Neuronal stem cell (in vitro differentiated cells): ENCODE measurements at regions not wholly inside any gene's neighbourhood (a gene's known extent, or its start where the extent isn't known, plus 50 kb on each side); places are given as distances from the start of the nearest gene placed in this dataset.
"Not testable (repeated sequence)": the region's sequence is repeated elsewhere in the genome, so short reads cannot be mapped to it uniquely, and the experiment has no call there.

Experiments used
- DNase-seq: peaks from one replicate; pipeline ENCODE4 v3.0.0-alpha.2; 2013; ENCODE audit warnings: low spot score
- H2AFZ ChIP-seq: one replicate; pipeline ENCODE4 v1.6.1; 2013; ENCODE audit warnings: mild to moderate bottlenecking, low read length, inconsistent platforms
- H2AK5ac ChIP-seq: 2 replicates; pipeline ENCODE4 v1.6.1; 2013; ENCODE audit warnings: low read depth, mild to moderate bottlenecking, inconsistent platforms, low read length, moderate library complexity, mixed read lengths
- H2BK120ac ChIP-seq: 2 replicates; pipeline ENCODE4 v1.6.1; 2013; ENCODE audit warnings: low read depth, mild to moderate bottlenecking, inconsistent platforms, low read length, moderate library complexity, mixed read lengths
- H2BK12ac ChIP-seq: one replicate; pipeline ENCODE4 v1.6.1; 2013; ENCODE audit warnings: low read length, inconsistent platforms
- H2BK15ac ChIP-seq: 2 replicates; pipeline ENCODE4 v1.6.1; 2013; ENCODE audit warnings: mild to moderate bottlenecking, low read length, inconsistent platforms, mixed read lengths
- H2BK5ac ChIP-seq: one replicate; pipeline ENCODE4 v1.6.1; 2013; ENCODE audit warnings: inconsistent platforms, mild to moderate bottlenecking, low read length, moderate library complexity
- H3K14ac ChIP-seq: one replicate; pipeline ENCODE4 v1.6.1; 2013; ENCODE audit warnings: low read length, inconsistent platforms
- H3K18ac ChIP-seq: 2 replicates; pipeline ENCODE4 v1.6.1; 2013; ENCODE audit warnings: low read length, inconsistent platforms
- H3K23ac ChIP-seq: 2 replicates; pipeline ENCODE4 v1.6.1; 2013; ENCODE audit warnings: low read depth, mild to moderate bottlenecking, mixed read lengths, low read length, inconsistent platforms; ENCODE audit not compliant: poor library complexity
- H3K27ac ChIP-seq: replicated peaks from 3 replicates; pipeline ENCODE4 v1.5.1; 2013; ENCODE audit warnings: low read length, inconsistent platforms
- H3K27me3 ChIP-seq, 3 experiments: 2 replicates each; pipeline ENCODE4 v1.6.1; 2013; ENCODE audit warnings: low read length in 3 of 3, mild to moderate bottlenecking in 2 of 3, inconsistent platforms in 1 of 3, low read depth in 1 of 3, mixed read lengths in 1 of 3, moderate library complexity in 1 of 3; ENCODE audit not compliant: control insufficient read depth in 3 of 3, insufficient read depth in 3 of 3
- H3K36me3 ChIP-seq, 2 donors: replicated peaks in 1 of 2; 2 replicates each; pipeline ENCODE4 v1.6.1; 2013; ENCODE audit warnings: low read length in 2 of 2; ENCODE audit not compliant: control insufficient read depth in 2 of 2, insufficient read depth in 2 of 2
- H3K4ac ChIP-seq: 2 replicates; pipeline ENCODE4 v1.6.1; 2013; ENCODE audit warnings: inconsistent platforms, mild to moderate bottlenecking, low read length, moderate library complexity
- H3K4me1 ChIP-seq, 2 donors: 1 replicate in 1 of 2; 2 replicates in 1 of 2; pipeline ENCODE4 v1.6.1; 2013; ENCODE audit warnings: low read length in 2 of 2, low read depth in 1 of 2; ENCODE audit not compliant: control insufficient read depth in 2 of 2, insufficient read depth in 1 of 2
- H3K4me2 ChIP-seq: one replicate; pipeline ENCODE4 v1.6.1; 2013; ENCODE audit warnings: mild to moderate bottlenecking, low read length, inconsistent platforms; ENCODE audit not compliant: insufficient read depth, poor library complexity, severe bottlenecking
- H3K4me3 ChIP-seq, 2 donors: 2 replicates each; pipeline ENCODE4 v1.5.1; 2013; ENCODE audit warnings: low read length in 2 of 2, mild to moderate bottlenecking in 2 of 2, inconsistent platforms in 1 of 2, moderate library complexity in 1 of 2
- H3K79me1 ChIP-seq: one replicate; pipeline ENCODE4 v1.6.1; 2013; ENCODE audit warnings: low read depth, mild to moderate bottlenecking, inconsistent platforms, low read length, moderate library complexity
- H3K9ac ChIP-seq: one replicate; pipeline ENCODE4 v1.6.1; 2013; ENCODE audit warnings: mild to moderate bottlenecking, low read depth, low read length, inconsistent platforms; ENCODE audit not compliant: poor library complexity
- H3K9me3 ChIP-seq, 2 donors: replicated peaks in 1 of 2; 2 replicates each; pipeline versions ENCODE3 to v1.6.1; 2013; ENCODE audit warnings: low read length in 2 of 2, mild to moderate bottlenecking in 2 of 2, inconsistent platforms in 1 of 2, low read depth in 1 of 2, mixed read lengths in 1 of 2, moderate library complexity in 1 of 2; ENCODE audit not compliant: control insufficient read depth in 2 of 2, insufficient read depth in 1 of 2
- H4K8ac ChIP-seq: one replicate; pipeline ENCODE4 v1.6.1; 2013; ENCODE audit warnings: low read depth, mild to moderate bottlenecking, inconsistent platforms, low read length, moderate library complexity
- H4K91ac ChIP-seq: one replicate; pipeline ENCODE4 v1.6.1; 2013; ENCODE audit warnings: low read length, low read depth, mild to moderate bottlenecking, inconsistent platforms; ENCODE audit not compliant: poor library complexity
- WGBS, 2 donors: extraction: QIAGEN DNeasy Blood & Tissue Kit; methylation state at CpG; one replicate each; pipeline ENCODE4 v1.1.7; 2013; ENCODE audit warnings: missing lambda C conversion rate in 2 of 2, mixed read lengths in 1 of 2; ENCODE audit not compliant: insufficient read length in 2 of 2, insufficient replicate concordance in 1 of 2; ENCODE audit errors: extremely low coverage in 2 of 2; 5-methylcytosine and 5-hydroxymethylcytosine counted together

- DNase-seq, H2BK15ac ChIP-seq, H2AK5ac ChIP-seq, H2BK5ac ChIP-seq, H3K36me3 ChIP-seq, H3K14ac ChIP-seq, H3K9me3 ChIP-seq, H4K8ac ChIP-seq, H3K23ac ChIP-seq, H3K79me1 ChIP-seq, H3K9ac ChIP-seq, H3K4me2 ChIP-seq, H3K27ac ChIP-seq, H2AFZ ChIP-seq, H3K27me3 ChIP-seq, H3K4me1 ChIP-seq, H4K91ac ChIP-seq, H3K4me3 ChIP-seq, H2BK12ac ChIP-seq, H2BK120ac ChIP-seq, H3K18ac ChIP-seq, H3K4ac ChIP-seq: not testable (repeated sequence)
- WGBS, 2 donors, result no CpG with 5 or more reads among the region's 3 CpGs
Observed at GRCh38 chr7:121526210-121526609, 130.1 kb upstream of the FAM3C start.

GRCh38 chr7:121525155-121525819, 129.2 kb upstream of the FAM3C start:
- Histone ChIP-seq H2BK120ac (no peak overlapping the region), H3K27ac (no peak overlapping the region)
- no CpG with 5 or more reads among the region's 4 CpGs for WGBS, 2 donors

GRCh38 chr7:121521711-121522400, 125.7 kb upstream of the FAM3C start:
- no peak overlapping the region for H2AFZ ChIP-seq
- no peak overlapping the region for H2BK12ac ChIP-seq
- H3K27me3 ChIP-seq, result no peaks in the 10 kb centered on the region
- DNase-seq, result no peak
- WGBS, 2 donors, result no CpG with 5 or more reads among the region's 3 CpGs
- no peaks in the 10 kb centered on the region for H3K36me3 ChIP-seq
- H3K4me1 ChIP-seq, result no peaks in the 10 kb centered on the region
- no peak overlapping the region for H4K8ac ChIP-seq
- H3K9me3 ChIP-seq, result no peaks in the 10 kb centered on the region
- H3K4ac ChIP-seq, result no peak overlapping the region
- H3K18ac ChIP-seq, result no peak overlapping the region
- H3K79me1 ChIP-seq, result no peaks in the 10 kb centered on the region
- H3K14ac ChIP-seq, result no peak overlapping the region
- H2BK120ac ChIP-seq, result no peak overlapping the region
- H4K91ac ChIP-seq, result no peak overlapping the region
- no peak overlapping the region for H2BK15ac ChIP-seq
- no peak overlapping the region for H3K4me2 ChIP-seq
- H3K4me3 ChIP-seq, result no peak overlapping the region
- no peak overlapping the region for H2AK5ac ChIP-seq
- no peak overlapping the region for H2BK5ac ChIP-seq
- no peak overlapping the region for H3K27ac ChIP-seq
- no peak overlapping the region for H3K23ac ChIP-seq
- H3K9ac ChIP-seq, result no peak overlapping the region

More at GRCh38 chr7:121525155-121525819, 129.2 kb upstream of the FAM3C start:
- H3K4me2 ChIP-seq, result no peak overlapping the region
- H3K14ac ChIP-seq, result no peak overlapping the region
- H4K8ac ChIP-seq, result no peak overlapping the region
- H2BK5ac ChIP-seq, result no peak overlapping the region
- no peak overlapping the region for H2AFZ ChIP-seq
- H3K23ac ChIP-seq, result no peak overlapping the region
- no peak overlapping the region for H3K4ac ChIP-seq
- H3K9me3 ChIP-seq, result no peaks in the 10 kb centered on the region
- no peak overlapping the region for H3K4me3 ChIP-seq
- H3K9ac ChIP-seq, result no peak overlapping the region
- no peaks in the 10 kb centered on the region for H3K36me3 ChIP-seq
- H3K79me1 ChIP-seq, result no peaks in the 10 kb centered on the region
- no peak overlapping the region for H4K91ac ChIP-seq
- no peaks in the 10 kb centered on the region for H3K27me3 ChIP-seq
- peaks cover 0 to 4% of the 10 kb centered on the region in 2 donors for H3K4me1 ChIP-seq
- no peak overlapping the region for H2BK15ac ChIP-seq
- no peak for DNase-seq
- H3K18ac ChIP-seq, result no peak overlapping the region
- no peak overlapping the region for H2BK12ac ChIP-seq
- H2AK5ac ChIP-seq, result no peak overlapping the region

GRCh38 chr7:121520911-121521310, 124.8 kb upstream of the FAM3C start:
- Histone ChIP-seq H2BK5ac (no peak overlapping the region), H3K23ac (no peak overlapping the region), H3K36me3 (no peaks in the 10 kb centered on the region), H3K4me1 (no peaks in the 10 kb centered on the region), H2BK15ac (no peak overlapping the region), H3K27ac (no peak overlapping the region), H4K91ac (no peak overlapping the region), H3K9ac (no peak overlapping the region), H3K4me2 (no peak overlapping the region), H3K79me1 (no peaks in the 10 kb centered on the region), H3K27me3 (no peaks in the 10 kb centered on the region), H2BK12ac (no peak overlapping the region), H2AK5ac (no peak overlapping the region), H3K4me3 (no peak overlapping the region), H3K4ac (no peak overlapping the region), H3K9me3 (no peaks in the 10 kb centered on the region), H2AFZ (no peak overlapping the region), H3K14ac (no peak overlapping the region), H3K18ac (no peak overlapping the region), H2BK120ac (no peak overlapping the region), H4K8ac (no peak overlapping the region)
- DNase-seq, result no peak
- WGBS, 2 donors, result no CpG with 5 or more reads among the region's 1 CpG
